Right ventricle myocardium superior (tissue), 1 donor: ENCODE measurements at regions not wholly inside any gene's neighbourhood (a gene's known extent, or its start where the extent isn't known, plus 50 kb on each side); places are given as distances from the start of the nearest gene placed in this dataset.

Experiments used
- ATAC-seq: fragments of 200-7000 bp; cut with Tn5 transposase; one replicate; pipeline ENCODE4 v1.9.1; 2020; ENCODE audit warnings: mild to moderate bottlenecking; ENCODE audit not compliant: poor library complexity
- DNase-seq: peaks from one replicate; pipeline ENCODE4 v3.0.0-alpha.2; 2020
- intact Hi-C: fragments of 100-400 bp; cut with DNase I; formaldehyde crosslinking; loops from one replicate; pipeline ENCODE4 v1.11.2; 2022
- donor health status: DM: no; HTN: yes; CAD: no; lungs with severe emphysema.

DNA sequence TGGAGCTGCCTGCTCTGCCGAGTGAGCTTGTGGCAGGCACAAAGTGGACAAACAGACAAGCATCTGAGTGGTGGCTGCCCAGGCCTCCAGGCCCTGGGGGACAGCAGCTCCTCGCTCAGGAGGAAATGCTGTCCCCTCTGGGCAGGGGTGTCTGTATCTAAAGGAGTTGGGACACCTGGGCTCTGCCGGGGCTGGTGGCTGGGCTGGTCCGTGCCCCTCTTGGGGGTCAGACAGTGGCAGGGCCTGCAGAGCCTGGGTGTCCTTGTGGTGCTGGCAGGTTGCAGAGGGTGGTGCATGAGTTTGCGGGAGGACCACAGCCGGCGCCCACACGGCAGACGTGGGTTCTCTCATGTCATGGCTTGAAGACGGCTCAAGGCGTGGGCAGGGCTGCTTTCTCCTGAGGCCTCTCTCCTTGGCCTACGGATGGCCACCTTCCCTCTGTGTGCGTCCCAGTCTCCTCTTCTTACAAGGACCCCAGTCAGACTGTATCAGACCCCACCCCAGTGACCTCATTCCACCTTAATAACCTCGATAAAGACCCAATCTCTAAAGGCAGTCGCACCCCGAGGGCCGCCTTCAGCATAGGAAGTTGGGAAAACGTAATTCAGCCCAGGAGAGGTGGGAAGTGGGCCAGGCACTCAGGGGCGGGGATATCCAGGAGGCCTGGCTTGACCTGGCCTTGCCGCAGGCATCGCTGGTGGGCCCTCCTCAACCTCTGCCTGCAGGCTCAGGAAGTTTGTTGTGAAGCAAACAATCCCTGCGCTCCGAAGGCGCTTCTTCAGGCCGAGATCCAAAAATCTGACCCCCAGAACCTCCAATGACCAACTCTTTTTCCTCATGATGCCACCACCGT is 110.0 kb downstream of the KIF26A start:
- ATAC-seq (no peak), DNase-seq (no peak)
- intact Hi-C loops = no loop called here

DNA sequence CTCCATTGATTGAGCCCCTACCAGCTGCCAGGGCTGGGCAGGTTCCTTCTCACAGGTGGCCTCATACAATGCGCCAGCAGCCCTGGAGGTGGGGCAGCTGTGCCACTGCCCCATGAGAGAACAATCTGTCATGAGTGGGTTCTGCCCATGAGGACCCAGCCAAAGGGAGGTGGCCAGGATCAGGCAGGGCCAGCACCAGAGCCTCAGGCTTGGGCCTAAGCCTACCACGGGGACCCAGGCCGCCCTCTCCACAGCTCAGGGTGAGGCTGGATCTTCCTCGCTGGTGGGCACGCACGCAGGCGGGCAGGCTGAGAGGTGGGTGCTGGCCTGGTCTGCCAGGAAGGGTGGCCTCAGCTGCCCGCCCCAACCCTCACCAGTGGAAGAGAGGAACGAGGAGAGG is 110.7 kb downstream of the KIF26A start:
- ATAC-seq (no peak), DNase-seq (no peak)
- intact Hi-C loops = no loop called here

- intact Hi-C loops = no loop called here
- DNase-seq = no peak
These were observed 111.3 kb downstream of the KIF26A start for GRCh38 chr14:104249706-104250105.

DNA sequence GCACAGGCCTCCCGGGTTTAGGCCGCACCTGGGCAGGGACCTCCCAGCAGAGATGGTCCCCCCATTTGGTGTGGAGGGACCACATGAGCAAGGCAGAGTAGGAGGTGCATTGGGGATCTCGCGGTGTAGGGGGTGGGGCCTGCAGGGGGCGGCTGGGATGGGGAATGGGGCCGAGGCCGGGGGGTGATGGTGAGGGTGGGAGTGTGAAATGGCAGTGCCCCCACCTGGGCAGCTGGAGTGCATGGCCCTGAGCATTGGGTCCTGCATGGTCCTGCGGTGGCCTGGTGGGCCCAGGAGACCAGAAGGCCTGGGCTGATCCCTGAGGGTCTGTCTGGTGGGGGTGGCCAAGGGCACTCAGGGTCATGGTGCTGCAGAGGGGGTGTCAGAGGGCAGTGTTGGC is 111.8 kb downstream of the KIF26A start:
- no peak for DNase-seq
- no peak for ATAC-seq
- intact Hi-C loops = no loop called here

More at GRCh38 chr14:104249706-104250105, 111.3 kb downstream of the KIF26A start:
- no peak for ATAC-seq

- intact Hi-C loops = no loop called here
These were observed 114.1 kb downstream of the KIF26A start for GRCh38 chr14:104252256-104253215.

GRCh38 chr14:104253223-104253822 is 114.9 kb downstream of the KIF26A start:
- ATAC-seq (no peak), DNase-seq (no peak)
- intact Hi-C loops = no loop called here

More at GRCh38 chr14:104252256-104253215, 114.1 kb downstream of the KIF26A start:
- DNase-seq (no peak), ATAC-seq (no peak)

DNA sequence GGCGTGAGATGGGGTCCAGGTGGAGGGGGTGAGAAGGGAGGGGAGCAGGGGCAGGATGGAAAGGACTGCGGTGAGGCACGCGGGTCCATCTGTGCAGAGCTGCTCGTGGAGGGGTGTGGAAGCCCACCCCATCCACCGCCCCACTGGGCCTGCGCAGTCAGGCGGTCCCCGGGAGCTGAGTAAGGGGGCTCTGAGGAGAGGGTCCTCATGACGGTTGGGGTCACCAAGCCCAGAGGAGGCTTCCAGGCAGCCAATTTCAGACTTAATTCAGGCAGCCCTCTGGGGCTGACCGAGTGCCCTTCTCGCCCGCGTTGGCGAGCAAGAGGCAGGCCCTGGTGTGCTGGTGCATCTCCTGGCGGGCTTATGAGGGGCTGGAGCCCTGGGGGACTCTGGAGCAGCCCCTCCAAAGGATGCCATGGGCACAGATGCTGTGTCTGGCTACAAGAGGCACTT is 115.5 kb downstream of the KIF26A start:
- DNase-seq = no peak
- intact Hi-C loops = no loop called here
- no peak for ATAC-seq

- intact Hi-C loops = no loop called here
- ATAC-seq = no peak
- DNase-seq = no peak
These were observed 116.5 kb downstream of the KIF26A start for GRCh38 chr14:104254735-104255400.

DNA sequence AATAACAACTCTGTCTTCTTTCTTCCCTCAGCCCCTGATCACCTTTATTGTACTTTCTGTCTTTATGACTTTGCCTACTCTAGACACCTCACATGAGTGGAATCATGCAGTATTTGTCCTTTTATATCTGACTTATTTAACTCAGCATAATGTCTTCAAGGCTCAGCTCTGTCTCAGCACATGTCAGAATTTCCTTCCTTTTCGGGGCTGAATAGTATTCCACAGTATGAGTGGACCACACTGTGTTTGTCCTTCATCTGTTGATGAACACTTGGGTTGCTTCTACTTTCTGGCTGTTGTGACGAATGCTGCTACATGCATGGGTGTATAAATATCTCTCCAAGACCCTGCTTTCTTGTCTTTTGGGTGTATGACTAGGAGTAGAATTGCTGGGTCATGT is 117.6 kb downstream of the KIF26A start:
- ATAC-seq (no peak), DNase-seq (no peak)
- intact Hi-C loops = no loop called here

DNA sequence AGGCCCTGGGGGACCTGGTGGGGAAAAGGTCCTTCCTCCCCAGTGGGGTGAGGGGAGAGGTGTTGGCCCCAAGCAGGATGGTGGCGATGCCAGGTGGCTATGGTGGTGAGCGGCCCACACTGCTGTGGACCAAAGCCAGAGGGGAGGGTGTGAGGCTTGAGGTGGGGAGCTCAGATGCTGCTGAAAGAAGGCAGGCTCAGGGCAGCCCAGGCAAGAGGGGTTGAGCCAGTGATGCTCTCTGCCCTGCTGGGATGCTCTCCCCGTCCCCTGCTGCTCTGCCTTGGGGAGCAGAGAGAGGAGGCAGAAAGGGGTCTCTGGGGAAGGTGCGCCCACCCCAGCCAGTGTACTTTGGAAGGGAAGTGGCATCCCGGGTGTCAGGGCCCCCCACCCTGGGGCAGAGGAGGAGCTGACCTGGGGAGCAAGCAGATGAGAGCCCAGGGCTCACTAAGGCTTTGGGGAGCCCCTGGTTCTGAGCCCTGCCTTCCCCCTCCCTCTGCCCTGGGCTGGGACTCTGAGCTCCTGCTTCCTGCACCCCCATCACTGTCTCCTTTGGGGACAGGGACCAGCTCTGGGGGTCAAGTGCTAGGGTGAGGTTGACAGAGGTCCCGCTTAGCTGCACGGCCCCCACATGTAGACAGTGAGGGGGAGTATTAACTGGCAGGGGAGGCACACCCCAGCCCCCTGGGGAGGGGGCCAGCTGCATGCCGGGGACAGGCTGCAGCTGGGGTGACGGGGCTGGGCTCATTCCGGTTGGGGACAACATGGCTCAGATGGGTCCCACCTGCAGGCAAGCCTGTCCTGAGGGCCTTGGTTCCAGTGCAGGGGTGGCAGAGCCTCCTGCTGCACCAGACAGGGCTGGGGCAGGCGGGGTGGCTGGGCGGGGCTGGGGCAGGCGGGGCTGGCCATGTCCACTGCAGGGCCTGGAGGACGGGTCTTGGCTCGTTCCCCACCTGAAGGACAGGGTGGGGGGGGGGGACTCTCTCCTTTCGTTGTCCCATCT is 124.4 kb downstream of the KIF26A start:
- ATAC-seq = no peak
- intact Hi-C loops = no loop called here
- DNase-seq = no peak

DNA sequence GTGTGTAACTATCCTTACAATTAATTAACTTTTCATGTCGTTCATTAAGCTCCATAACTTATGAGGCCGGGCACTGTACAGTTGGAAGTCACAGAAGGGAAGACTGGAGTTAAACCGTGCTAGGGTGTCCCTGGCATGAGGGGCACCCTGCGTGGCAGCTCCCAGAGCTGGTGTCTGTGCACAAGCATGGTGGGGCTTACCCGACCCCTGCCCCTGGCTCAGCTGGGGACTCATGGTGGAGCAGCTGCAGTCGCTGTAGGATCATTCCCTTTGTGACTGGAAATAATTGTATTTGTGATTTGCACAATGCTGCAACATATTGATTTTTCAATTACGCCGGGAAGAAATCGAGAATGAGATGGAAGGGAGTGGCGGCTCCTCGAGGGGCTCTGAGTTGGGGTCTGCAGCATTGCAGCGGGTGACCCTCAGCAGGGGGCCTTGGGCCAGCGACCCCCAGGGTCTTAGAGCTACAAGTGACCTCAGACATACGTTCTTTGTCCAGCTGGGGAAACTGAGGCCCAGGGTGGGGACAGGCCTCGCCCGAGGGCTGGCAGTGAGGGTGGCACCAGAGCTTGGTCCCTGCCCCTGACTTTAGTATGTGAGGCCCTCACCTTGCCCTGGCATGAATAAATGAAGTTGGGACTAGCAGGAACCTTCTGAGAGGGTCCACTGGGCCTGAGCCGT is 125.4 kb downstream of the KIF26A start:
- ATAC-seq (no peak), DNase-seq (no peak)
- intact Hi-C loops = no loop called here

DNA sequence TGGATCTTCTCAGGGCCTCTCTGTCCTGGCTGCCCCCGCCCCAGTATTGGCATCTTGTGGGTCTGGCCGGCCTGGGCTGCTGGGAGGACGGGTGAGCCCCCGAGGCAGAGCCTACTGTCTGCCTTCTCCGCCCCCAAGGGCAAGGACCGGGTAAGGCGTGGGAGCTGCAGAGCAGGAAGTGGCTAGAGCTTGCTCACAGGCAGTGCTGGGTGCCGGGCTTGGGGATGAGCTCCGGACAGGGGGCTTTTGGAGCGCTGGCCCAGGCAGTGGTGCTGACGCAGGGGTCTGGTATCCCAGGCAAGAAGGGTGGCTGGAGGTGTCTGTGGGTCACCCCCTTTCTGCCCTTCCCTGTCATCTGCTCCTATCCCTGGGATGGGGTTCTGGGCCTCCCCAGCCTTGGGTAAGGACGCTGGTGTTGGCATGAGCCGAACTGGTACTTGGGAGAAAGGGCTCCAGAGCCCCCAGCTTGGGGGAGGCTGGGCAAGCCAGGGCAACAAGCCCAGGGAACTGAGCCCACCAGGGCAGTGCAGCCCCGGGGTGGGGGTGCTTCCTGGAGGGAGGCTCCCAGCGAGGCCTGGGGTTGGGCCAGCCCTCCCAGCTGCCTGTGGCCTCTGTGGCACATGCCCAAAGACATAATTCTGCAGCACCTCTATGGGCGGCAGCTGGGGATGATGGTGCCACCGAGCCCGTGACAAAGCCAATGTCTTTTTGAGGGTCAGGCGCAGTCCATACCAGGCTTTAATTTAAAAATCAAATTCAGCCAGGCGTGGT is 126.3 kb downstream of the KIF26A start:
- no peak for DNase-seq
- ATAC-seq = no peak
- intact Hi-C loops = no loop called here

DNA sequence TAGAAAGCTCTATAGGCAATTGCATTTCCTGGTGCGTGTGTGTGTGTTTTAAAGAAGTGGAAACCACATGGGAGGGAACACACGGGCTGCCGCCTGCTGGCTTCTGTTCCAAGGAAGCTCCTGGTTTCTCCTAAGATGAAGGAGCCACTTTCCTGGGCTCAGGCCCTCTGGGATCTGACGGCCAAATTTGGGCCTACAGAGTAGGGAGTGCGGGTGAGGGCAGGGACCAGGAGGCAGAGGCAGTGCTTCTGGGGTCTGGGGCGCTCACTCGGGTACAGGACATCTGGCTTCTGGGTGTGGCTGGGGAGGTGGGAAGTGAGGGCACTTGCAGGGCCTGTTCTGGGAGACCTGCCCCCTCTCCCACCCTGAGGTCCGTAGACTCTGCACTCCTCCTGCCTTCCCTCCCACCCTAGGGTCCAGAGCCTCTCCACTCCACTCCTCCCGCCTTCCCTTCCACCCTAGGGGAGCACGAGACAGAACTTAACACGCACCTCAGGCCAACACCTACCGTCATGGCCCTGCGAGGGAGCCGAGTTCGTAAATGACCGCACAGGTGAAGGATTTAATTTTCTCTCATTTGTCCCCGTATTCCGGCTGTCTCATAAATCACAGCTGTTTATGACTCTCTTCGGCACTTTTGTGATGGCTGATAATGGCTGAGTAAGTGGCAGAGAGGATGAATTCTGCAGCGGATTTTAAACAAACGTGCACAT is 127.7 kb downstream of the KIF26A start:
- no peak for DNase-seq
- ATAC-seq = no peak
- intact Hi-C loops = no loop called here

- ATAC-seq (no peak), DNase-seq (no peak)
- intact Hi-C loops = no loop called here
These were observed 128.5 kb downstream of the KIF26A start for GRCh38 chr14:104266631-104267575.

GRCh38 chr14:104267895-104268294 is 129.5 kb downstream of the KIF26A start:
- ATAC-seq = no peak

More at GRCh38 chr14:104267895-104268294, 129.5 kb downstream of the KIF26A start:
- intact Hi-C loops = no loop called here
- DNase-seq = peak; percentile 33
